GM21381 (cell line): ENCODE measurements at regions not wholly inside any gene's neighbourhood (a gene's known extent, or its start where the extent isn't known, plus 50 kb on each side); places are given as distances from the start of the nearest gene placed in this dataset.

Experiments used
- ATAC-seq: cut with Tn5 transposase; IDR thresholded peaks from one replicate; pipeline ENCODE4 v1.9.1; 2021; ENCODE audit warnings: mild to moderate bottlenecking, moderate library complexity; ENCODE audit not compliant: unreplicated experiment

DNA sequence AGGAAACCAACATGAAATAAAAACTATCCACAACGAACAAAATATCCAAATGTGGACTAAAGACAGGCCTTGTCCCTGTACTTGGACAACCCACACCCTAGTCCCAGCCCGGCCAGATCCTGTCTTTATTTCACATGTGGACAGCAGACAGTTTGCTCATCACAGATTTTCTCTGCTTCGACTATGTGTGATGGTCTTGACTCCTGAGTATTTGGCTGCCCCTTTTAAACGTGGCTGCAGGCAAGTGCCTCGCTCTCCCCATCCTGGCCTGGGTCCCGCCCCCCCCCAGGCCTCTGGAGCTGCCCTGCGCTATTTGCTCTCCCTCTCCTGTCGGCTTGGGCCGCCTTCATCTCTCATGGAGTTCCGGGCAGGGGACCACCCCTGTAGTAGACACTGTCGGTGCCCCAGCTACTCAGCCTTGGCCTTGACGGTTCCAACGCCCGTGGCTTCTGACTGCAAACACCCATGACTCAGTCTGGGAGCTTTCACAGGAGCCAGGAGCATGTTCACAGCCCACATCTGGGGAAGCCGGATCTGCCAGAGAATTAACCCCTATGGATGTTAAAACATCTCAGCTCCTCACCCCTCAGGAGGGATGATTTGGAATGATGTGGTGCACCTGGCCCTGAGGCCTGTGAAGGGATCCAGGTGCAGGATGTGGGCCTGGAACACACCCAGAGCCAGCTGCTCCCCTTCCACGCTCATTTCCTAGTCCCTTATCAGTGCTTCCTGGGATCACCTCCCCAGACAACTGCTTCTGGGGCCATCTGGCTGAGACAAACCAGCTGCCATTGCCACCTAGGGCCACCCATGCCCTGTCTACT, 229.7 kb upstream of the RPL38 start:
- ATAC-seq, result no peak

DNA sequence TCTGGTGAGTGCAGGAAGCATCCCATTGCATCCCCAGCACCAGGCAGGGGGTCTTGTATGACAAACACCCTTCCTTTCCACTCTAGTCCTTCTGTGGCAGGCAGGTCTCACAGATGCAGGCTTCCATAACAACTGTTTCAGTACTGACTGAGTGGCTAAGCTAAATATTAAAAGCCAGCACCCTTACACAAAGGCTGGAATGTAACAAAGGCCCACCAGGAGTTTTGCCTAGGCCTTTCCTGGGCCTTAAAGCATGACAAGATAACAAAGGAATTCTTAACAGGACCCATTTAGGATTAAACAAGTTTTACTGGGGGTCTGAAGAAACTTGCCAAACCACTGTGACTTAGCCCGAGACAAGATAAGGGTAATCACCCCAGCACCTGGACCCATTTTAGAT, 228.9 kb upstream of the RPL38 start:
- no peak for ATAC-seq

DNA sequence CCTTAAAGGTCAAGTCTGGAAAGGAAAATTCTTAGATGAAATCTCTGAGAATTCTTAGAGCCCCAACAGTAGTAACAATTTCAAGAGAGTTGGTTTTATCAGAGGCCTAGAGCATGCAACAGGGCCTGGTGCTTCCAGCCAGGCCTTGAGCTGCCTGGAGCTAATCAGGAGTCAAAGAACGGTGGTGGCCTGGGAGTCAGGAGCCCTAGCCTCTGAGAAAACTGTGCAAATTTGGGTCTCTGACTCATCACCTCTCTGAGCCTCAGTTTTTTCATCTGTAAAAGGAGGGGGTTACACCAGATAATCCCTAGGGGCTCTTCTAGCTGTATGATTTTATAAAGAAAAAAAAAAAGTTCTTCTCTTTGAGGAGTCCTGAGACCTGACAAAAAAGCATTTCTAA, 227.3 kb upstream of the RPL38 start:
- ATAC-seq, result no peak

DNA sequence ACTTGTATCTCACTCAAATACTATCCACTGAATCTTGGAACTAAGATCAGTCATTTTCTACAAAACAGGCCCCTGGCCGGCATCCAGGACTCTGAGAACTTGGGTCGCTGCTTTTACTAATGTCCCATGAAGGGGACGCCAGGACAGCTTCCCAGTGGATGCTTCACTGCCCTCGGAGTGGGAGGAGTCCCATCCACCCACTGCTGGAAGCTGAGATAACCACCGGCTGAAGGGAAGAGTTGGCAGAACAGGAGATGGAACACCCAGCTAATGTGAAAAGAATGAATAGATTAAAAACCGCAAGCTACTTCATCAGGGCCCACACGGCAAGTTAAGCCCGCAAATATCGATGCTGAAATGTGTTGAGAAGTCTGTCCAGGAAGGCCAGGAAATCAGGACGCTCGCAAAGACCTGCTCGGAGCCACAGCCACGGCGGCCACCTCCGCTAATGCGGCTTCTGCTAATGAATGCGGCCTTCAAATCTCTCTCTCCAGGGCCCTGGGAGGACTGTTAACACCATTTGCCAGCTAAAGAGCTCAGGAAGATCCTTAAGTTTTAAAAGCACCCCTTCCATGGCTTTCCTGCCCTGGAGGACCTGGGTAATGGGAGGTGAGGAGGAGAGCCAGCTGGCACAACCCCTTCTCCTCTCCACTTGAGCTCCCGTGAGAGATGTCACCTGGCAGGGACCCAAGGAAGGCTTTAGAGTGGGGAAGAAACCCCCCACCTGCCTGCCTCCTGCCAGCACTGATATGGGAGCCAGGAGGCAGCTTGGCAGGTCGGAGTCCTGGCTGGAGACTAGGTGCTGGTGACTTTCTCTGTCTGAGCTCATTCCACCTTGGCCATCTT, 226.6 kb upstream of the RPL38 start:
- no peak for ATAC-seq

DNA sequence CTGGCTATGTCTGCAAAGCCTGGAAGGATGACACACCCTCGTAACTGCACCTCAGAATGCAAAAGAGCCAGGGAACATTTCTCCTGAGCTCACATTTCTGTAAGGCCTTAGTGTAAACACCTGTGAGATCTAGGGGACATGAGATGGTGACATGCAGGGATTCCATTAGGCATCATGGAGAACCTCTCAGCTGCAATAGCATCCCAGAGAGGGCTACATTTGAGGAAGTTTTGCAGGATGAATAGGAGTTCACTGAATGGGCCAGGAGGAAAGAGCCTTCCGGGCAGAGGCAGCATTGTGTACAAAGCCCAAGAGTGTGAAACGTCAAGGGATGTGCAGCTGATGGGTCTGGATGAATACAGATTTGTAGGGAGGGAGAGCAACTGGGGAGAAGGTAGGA, 223.0 kb upstream of the RPL38 start:
- no peak for ATAC-seq

DNA sequence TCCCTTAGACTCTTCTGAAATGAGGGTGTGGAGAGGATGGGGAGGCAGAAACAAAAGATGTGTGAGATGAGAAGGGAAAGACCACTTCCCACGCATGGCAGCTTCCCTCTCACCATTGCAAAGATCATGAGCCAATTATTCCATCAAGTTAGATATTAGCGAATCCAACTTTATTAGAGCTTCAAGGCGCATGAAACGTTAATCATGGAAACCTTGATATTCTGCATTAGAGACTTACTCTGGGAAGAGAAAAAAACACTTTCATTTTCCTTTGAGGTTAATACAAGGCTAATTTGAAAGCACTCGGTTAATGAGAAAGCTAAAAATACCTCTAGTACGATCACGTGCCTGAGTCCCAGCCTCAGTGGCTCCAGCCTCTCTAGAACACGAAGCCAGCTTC, 220.6 kb upstream of the RPL38 start:
- no peak for ATAC-seq

DNA sequence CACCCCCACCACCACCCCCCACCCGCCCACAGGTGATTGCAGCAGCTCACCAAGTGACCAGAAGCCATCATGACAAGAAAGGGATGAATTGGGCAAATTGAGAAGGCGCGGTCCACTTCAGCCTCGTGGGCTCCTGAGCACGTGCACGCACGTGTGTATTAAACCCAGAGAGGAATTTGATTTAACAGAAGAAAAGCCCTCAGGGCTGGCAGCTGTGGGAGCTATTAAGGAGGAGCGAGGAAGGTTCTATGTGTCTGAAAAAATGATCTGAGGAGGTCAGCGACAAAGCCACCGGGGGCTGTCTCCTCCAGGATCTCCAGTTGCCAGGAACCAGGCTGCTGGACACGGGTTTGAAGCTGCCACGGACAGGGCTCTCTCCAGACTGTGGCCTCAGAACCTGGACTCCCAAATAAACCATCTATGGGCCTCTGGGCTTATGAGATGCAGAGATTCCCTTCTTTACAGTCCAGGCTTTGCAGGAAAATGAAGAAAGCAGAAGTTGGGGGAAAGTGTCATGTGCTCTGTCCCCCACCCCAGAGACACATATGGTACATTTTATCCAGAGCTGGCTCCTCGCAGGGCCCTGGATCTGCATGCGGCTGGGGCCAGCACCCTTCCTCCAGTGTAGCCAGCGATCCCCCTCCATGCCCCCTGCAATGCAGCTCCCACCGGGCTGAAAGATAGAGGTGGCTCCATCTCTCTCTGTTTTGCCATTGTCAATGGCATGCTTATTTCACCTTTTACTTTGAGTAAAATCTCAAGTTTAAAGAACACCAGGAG, 219.7 kb upstream of the RPL38 start:
- ATAC-seq, result no peak

DNA sequence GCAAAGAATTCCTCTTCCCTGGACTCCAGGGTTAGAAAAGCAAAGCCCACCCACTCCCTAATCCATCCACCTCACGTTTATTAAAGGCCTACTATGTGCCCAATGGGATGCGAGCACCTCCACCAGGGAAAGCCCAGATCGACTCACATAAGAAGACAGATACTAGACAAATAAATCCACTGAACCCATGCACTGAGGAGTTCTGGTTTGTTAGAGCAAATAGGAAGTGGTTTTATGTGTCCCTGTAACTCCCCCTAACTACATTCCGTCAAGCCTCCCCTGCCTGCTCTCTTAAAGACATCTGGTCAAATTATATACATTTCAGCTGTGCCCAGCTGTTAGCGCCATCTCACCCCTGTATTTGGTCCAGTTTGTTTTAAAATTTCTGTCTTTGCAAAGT, 218.5 kb upstream of the RPL38 start:
- ATAC-seq, result no peak

DNA sequence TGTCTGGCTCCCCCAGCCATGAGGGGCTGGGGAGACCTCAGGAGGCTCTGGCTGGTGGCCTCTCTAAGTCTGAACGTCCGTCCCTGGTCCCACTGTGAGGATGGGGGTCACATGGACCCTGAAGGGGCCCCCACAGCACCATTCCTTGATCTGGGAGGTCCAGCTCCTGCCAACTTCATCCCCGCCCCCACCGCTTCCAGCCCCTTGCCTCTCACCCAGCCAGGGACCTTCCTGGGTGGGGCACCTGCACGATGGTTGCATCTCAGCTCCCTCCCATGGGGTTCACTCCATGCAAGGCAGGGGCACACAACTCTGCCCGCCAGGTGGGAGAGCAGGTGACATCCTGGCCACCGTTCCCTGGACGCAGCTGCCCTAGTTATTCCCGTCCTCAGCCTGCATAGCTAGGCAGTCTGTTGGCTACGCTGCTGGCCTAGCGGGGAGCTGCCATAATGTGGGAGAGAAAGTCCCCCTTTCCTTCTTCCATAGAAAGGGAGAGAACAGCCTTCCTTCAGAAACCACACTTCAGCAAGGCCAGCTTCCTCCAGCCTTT, 217.9 kb upstream of the RPL38 start:
- no peak for ATAC-seq

DNA sequence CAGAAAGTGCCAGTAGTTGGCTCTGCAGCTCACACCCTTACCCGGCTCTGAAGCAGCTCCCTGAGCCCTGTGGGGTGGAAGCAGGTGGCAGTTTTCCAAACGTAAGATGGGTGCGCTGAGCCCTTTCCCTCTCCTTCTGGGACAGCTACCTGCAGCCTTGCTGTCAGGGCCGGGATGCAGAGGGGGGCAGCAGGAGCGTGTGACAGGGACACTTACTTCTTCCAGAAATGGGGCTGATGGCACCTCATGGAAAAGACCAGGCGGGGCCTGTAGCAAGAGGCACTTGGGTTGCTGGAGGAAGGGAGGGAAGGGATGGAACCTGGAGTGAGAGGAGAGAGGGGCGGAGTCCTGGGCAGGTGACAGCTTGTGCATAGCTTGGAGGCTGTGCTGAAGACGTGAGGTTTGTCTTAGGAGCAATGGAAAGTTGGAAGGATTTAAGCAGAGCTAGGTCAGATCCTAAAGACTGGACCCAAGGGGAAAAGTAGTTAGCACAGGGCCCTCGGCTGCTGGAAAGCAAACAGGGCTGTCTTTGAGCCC, 216.8 kb upstream of the RPL38 start:
- no peak for ATAC-seq

DNA sequence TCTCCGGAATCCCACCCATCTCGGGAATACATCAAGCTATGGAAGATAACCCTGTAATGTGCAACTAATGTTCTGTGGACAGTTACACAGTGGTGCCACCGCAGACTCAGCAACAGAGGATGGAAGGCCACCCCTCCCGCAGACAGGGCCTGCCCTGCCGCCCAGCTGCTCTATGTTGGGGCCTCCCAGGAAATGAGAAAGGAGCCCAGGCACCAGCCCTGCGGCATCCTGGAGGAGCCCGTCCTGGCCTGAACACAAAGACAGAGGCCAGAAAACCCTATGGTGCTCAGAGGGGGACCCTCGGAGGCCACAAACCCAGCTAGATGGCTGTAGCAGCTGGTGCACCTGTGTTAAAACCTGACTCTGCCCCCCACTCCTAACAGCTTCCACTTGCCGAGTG, 216.1 kb upstream of the RPL38 start:
- ATAC-seq, result no peak

DNA sequence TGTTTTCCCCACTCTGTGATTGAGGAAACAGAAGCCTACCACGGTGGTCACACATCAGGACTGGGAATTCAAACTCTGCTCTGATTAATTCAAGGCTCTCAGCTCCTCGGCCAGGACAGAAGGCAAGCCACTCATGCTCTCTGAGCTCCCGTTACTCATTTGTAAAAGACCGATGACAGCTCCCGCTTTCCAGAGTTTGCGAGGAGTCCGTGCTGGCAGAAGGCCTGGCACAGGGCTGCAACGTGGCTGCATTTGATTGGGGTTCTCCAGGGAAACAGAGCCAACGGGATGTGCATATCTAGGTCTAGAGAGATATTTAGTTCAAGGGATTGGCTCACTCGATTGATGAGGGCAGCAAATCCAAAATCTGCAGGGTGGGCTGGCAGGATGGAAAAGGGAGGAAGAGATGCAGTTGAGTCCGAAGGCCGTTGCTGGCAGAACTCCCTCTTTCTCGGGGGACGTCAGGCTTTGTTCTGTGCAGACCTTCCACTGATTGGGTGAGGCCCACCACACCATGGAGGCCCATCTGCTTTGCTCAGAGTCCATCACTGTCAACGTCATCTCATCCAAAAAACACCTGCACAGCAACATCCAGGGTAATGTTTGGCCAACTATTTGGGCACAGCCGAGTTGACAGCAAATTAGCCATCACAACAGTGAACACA, 215.5 kb upstream of the RPL38 start:
- ATAC-seq, result no peak

DNA sequence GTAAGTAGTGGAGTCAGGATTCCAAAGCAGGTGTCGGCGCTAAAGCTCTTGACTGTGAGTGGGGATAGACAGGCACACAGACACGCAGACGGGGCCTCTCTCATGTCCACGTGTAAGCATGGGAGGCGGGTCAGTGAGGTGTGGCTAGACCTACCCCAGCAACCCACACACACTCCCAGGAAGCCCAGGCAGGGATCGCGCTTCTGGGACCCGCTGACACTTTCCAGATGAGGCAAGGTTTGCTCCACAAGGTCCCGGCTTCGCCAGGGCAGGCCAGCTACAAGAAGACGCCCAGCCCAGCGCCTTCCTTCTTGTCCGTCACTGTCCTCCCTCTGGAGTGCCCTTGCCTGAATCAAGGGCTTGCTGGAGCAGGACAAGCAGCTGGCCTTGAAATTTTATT, 213.8 kb upstream of the RPL38 start:
- no peak for ATAC-seq

DNA sequence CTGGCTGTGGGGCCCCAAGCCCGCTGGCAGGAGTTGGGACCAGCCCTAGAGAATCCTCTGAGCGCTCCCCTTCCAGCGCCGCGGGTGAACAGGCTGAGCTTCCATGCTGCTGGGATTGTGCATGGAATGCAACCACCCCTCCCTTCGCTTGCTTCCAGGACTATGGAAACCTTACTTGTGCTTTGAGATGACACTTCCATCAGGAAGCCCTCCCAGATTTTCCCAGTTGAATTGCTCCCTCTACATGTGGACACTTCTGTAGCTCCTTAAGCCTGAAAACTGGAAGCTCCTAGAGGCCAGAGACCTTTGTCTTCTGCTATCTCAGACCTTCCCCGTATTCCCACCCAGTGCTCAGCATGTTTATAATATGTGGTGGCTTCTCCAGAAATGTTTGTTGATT, 213.2 kb upstream of the RPL38 start:
- ATAC-seq, result no peak

DNA sequence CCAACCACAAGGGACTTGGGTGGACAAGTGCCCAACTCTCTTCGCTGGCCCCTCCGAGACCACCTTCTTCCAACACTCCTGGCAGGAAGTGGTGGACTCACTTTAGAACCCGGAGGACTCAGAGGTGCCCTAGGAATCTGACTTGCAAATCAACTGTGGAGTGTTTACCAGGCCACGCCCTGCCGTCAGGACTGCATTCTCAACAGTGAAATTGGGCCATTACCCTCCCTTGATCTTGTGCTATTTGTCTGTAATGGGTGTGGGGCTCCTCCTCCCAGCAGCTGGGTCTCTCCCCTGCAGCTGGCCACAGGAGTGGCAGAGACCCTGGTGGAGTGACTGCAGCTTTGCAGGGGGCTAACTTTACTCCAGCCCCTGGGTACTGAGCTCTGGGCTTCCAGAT, 212.2 kb upstream of the RPL38 start:
- no peak for ATAC-seq

DNA sequence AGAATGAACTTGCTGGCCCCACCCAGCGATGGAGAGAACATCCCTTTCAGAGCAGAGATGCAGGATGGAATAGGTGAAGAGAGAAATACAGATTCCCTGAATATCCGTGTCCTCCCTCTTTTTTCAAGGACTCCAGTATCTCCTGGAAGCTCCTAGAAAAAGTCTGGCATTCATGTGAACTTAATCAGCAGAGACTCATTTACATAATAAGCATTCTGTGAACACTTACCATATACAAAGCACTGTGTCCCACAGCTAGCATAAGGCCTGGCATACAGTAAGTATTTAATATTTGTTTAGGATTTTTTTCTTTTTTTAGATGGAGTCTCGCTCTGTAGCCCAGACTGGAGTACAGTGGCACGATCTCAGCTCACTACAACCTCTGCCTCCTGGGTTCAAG, 208.5 kb upstream of the RPL38 start:
- ATAC-seq, result no peak

DNA sequence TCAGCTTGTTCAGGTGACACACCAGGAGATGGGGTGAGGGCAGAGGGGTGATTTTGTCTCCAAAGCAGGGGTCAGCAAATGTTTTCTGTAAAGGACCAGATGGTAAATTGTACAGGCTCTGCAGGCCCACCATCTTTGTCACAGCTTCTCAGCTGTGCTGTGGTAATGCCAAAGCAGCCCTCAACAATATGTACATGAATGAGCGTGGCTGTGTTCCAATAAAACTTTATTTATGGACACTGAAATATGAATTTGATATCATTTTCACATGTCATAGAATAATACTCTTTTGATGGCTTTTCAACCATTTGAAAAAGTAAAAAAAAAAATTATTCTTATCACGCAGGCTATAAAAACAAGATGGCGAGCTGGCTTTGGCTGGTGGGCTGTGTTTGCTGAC, 206.4 kb upstream of the RPL38 start:
- ATAC-seq, result no peak

DNA sequence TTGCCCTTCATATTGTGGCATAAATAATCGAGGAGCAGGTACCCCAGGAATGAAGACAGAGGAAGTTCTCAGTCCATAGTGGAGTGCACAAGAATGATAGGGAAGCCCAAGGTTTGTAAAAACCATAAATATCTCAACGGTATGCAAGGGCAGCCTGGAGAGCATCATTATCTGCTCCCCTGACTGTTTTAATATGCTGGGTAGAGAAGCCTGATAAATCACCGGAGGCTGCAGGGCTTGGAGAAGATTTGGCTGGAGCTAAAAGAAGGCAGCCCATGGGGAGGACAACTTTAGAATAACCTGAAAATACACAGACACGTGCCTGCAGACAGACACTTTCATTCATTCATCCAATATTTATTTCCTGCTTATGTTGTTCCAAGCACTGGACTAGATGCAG, 205.2 kb upstream of the RPL38 start:
- no peak for ATAC-seq

DNA sequence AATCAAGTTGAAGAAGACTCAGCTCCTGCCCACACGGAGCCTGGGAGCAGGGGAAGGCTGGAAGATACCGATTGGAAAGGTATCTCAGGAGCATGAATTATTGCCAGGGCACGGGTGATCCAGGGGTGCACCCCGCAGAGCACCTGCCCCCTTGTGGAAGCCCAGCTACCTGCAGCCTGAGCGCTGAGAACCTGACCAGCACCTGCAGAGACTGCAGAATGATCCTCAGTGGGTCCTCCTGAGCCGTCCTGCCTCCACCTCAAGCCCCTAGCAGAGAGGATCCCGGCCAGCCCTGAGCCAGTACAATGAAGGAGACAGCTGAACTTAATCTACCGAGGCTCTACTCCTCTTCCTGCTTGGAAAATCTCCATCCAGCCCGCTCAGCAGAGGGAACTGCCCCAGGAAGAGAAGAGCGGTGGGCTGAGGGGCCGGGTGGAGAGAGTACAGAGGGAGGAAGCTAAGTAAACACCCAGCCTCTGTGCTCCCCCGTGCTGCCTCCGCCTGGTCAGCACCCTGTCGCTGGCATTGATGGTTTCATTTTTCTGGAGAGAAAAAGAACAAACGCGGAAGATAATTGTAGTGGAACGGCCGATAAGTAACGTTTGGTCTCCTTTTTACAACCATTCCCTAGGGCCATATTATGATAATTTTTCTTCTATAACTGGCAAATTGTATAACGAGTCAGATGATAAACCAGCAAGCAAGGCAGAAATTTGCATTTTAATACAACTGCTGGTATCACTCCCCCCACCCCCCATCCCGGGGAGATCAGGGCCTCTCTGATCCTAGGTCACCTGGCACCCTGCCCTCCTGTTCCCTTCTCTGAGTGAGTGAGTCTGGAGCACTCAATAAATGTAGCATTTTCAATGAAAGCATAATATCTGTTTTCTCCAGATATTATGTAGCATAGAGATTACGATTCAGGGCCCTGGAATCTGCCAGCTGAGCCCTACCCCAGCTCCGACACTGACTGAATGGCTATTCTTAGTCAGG, 204.5 kb upstream of the RPL38 start:
- no peak for ATAC-seq
